Ovary (tissue), 3 donors: ENCODE measurements at regions not wholly inside any gene's neighbourhood (a gene's known extent, or its start where the extent isn't known, plus 50 kb on each side); places are given as distances from the start of the nearest gene placed in this dataset.

Source experiments
- POLR2A ChIP-seq: fragments of 450-650 bp; IDR thresholded peaks from one replicate; pipeline ENCODE4 v1.6.1; 2017; ENCODE audit warnings: antibody characterized with exemption, mild to moderate bottlenecking, moderate library complexity
- TF ChIP-seq, protein P1 (sequence below), 3 donors: fragments of 450-650 bp in 2 of 3; fragments of 200-600 bp in 1 of 3; IDR thresholded peaks; one replicate each; pipeline versions ENCODE4 v1.5.1 to v1.8.0; 2016 to 2022; ENCODE audit warnings: antibody characterized with exemption in 3 of 3, mild to moderate bottlenecking in 1 of 3
- donor health status: DM: no; HTN: no; CAD: no.

DNA sequence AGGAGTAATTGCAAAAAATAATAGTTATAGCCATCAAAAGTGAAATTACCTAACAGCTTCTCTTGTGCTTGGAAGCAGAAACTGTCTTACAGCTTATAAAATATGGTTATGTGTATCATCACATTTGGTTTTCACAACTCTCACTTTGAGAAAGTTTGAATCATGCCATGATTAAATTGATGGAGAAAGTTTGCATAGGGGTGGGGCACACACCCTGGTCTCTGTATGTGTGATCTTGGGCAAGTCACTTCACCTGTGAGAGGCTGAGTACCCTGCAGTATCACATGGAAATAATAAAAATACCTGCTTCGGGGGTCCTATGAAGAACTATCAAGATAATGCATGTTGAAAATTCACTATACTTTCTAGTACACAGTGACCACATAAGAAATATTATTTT, 471.4 kb downstream of the RAP2B start:
- TF ChIP-seq, protein P1, sequence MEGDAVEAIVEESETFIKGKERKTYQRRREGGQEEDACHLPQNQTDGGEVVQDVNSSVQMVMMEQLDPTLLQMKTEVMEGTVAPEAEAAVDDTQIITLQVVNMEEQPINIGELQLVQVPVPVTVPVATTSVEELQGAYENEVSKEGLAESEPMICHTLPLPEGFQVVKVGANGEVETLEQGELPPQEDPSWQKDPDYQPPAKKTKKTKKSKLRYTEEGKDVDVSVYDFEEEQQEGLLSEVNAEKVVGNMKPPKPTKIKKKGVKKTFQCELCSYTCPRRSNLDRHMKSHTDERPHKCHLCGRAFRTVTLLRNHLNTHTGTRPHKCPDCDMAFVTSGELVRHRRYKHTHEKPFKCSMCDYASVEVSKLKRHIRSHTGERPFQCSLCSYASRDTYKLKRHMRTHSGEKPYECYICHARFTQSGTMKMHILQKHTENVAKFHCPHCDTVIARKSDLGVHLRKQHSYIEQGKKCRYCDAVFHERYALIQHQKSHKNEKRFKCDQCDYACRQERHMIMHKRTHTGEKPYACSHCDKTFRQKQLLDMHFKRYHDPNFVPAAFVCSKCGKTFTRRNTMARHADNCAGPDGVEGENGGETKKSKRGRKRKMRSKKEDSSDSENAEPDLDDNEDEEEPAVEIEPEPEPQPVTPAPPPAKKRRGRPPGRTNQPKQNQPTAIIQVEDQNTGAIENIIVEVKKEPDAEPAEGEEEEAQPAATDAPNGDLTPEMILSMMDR (IDR thresholded peaks at IDR 0.05) = no peak
- no peak for TF ChIP-seq POLR2A
